Panc1 (cell line): ENCODE measurements at regions not wholly inside any gene's neighbourhood (a gene's known extent, or its start where the extent isn't known, plus 50 kb on each side); places are given as distances from the start of the nearest gene placed in this dataset.

Source experiments
- ATAC-seq: fragments of 200-7000 bp; cut with Tn5 transposase; 2 replicates; pipeline ENCODE4 v1.9.1; 2020; ENCODE audit warnings: mild to moderate bottlenecking, moderate library complexity
- BruUV-seq: library from RNA; stranded (reverse); fragments of 400-500 nt; replicated peaks from 2 replicates; lab custom pipeline; 2021; lab: Mats Ljungman, UMichigan
- CTCF ChIA-PET: fragments of 300-600 bp; sonication (Branson Sonifier 250); formaldehyde crosslinking; loops from one replicate; lab custom pipeline; 2022; ENCODE audit warnings: antibody characterized with exemption; lab: Charles Lee
- POLR2A ChIA-PET: fragments of 300-600 bp; sonication (Branson Sonifier 250); formaldehyde crosslinking; loops from one replicate; lab custom pipeline; 2022; ENCODE audit warnings: antibody characterized with exemption; lab: Charles Lee
- DNase-seq: peaks from one replicate; pipeline ENCODE4 v3.0.0-alpha.2; 2010; ENCODE audit warnings: low read depth, low spot score
- H3K27ac ChIP-seq: 2 replicates; pipeline ENCODE4 v1.5.1; 2011; ENCODE audit warnings: mild to moderate bottlenecking, low read length, inconsistent platforms
- H3K27me3 ChIP-seq: fragments of 200-500 bp; sonication (Bioruptor generic); 2 replicates; pipeline ENCODE4 v1.6.0; 2014; ENCODE audit warnings: low read length, inconsistent platforms; ENCODE audit not compliant: control insufficient read depth, insufficient read depth
- H3K36me3 ChIP-seq: fragments of 200-500 bp; sonication (Bioruptor generic); 2 replicates; pipeline ENCODE4 v1.5.1; 2014; ENCODE audit warnings: inconsistent platforms, mild to moderate bottlenecking, low read length, moderate library complexity; ENCODE audit not compliant: control insufficient read depth, insufficient read depth
- H3K4me1 ChIP-seq: 2 replicates; pipeline ENCODE4 v1.5.1; 2011; ENCODE audit warnings: inconsistent platforms, mild to moderate bottlenecking, low read length, moderate library complexity; ENCODE audit not compliant: control insufficient read depth, insufficient read depth
- H3K4me3 ChIP-seq, 2 experiments: 2 replicates each; pipeline ENCODE4 v1.5.1; 2011 to 2012; ENCODE audit warnings: low read depth in 2 of 2, low read length in 2 of 2, mild to moderate bottlenecking in 2 of 2, inconsistent platforms in 1 of 2, moderate library complexity in 1 of 2
- H3K9me3 ChIP-seq: fragments of 200-500 bp; sonication (Bioruptor generic); 2 replicates; pipeline ENCODE4 v1.5.1; 2014; ENCODE audit warnings: low read depth, mild to moderate bottlenecking, inconsistent platforms, low read length, moderate library complexity; ENCODE audit not compliant: control insufficient read depth, insufficient read depth
- CTCF ChIP-seq: fragments of 450-650 bp; IDR thresholded peaks from 2 replicates; pipeline ENCODE4 v1.5.1; 2017; ENCODE audit warnings: mild to moderate bottlenecking
- REST ChIP-seq, 2 experiments: IDR thresholded peaks; 2 replicates each; pipeline ENCODE4 v1.6.1; 2011 to 2012; ENCODE audit warnings: low read depth in 2 of 2, control low read depth in 1 of 2, low read length in 1 of 2, mild to moderate bottlenecking in 1 of 2, moderate library complexity in 1 of 2; ENCODE audit not compliant: insufficient read depth in 1 of 2
- SIN3A ChIP-seq: IDR thresholded peaks from 2 replicates; pipeline ENCODE4 v1.6.1; 2012; ENCODE audit warnings: low read depth, mild to moderate bottlenecking, low read length, moderate library complexity, borderline replicate concordance; ENCODE audit not compliant: insufficient read depth
- TCF7L2 ChIP-seq: IDR thresholded peaks from 2 replicates; pipeline ENCODE4 v1.6.1; 2011; ENCODE audit warnings: mild to moderate bottlenecking, low read depth, low read length, inconsistent platforms
- in situ Hi-C: cut with HindIII; loops from 2 replicates; pipeline ENCODE4 v1.10.0; 2016; ENCODE audit warnings: low sequenced_read_pairs, low pct_unique_long_range_greater_than_20kb
- intact Hi-C: fragments of 100-400 bp; cut with micrococcal nuclease; formaldehyde crosslinking; loops from one replicate; pipeline ENCODE4 v1.10.0; 2022; ENCODE audit not compliant: unreplicated experiment

GRCh38 chr12:61750604-61751003 lies 509.6 kb upstream of the USP15 start:
- H3K27me3 ChIP-seq = no peaks in the 10 kb centered on the region
- no peak overlapping the region for H3K27ac ChIP-seq
- H3K4me1 ChIP-seq = no peaks in the 10 kb centered on the region
- no TSS peak for BruUV-seq
- ChIA-PET CTCF (interaction anchor here (0.6 kb wide), 1 partner anchor 393 kb away, joined by 3 read pairs; no protein-coding TSS in a partner anchor), POLR2A (no interaction called here)
- no peaks in the 10 kb centered on the region for H3K36me3 ChIP-seq
- DNase-seq (no peak), ATAC-seq (no peak)
- in situ Hi-C loops = no loop called here
- H3K9me3 ChIP-seq = no peaks in the 10 kb centered on the region
- intact Hi-C loops = no loop called here
- no peak overlapping the region for H3K4me3 ChIP-seq
- TF ChIP-seq SIN3A = no peak
- TF ChIP-seq TCF7L2 = no peak

- no peaks in the 10 kb centered on the region for H3K27me3 ChIP-seq
- in situ Hi-C loops = no loop called here
- no peaks in the 10 kb centered on the region for H3K36me3 ChIP-seq
- H3K27ac ChIP-seq = no peak overlapping the region
- ChIA-PET CTCF (no interaction called here), POLR2A (no interaction called here)
- ATAC-seq (no peak), DNase-seq (no peak)
- BruUV-seq = no TSS peak
- H3K4me3 ChIP-seq = no peak overlapping the region
- intact Hi-C loops = no loop called here
- H3K9me3 ChIP-seq = no peaks in the 10 kb centered on the region; the same call in 1 of the 2 replicates
- H3K4me1 ChIP-seq = no peaks in the 10 kb centered on the region
- no peak for TF ChIP-seq SIN3A
Observed at GRCh38 chr12:61754214-61754613, 506.0 kb upstream of the USP15 start.

GRCh38 chr12:61757831-61758505 lies 502.2 kb upstream of the USP15 start:
- TF ChIP-seq TCF7L2 = no peak
- TF ChIP-seq SIN3A = no peak
- TF ChIP-seq CTCF = no peak
- TF ChIP-seq REST (IDR thresholded peaks at IDR 0.05; ENCODE audit: insufficient read depth in 1 of 2, low read depth in 2 of 2, low read length in 1 of 2) = no peak
- in situ Hi-C loops = no loop called here
- intact Hi-C loops = no loop called here
- BruUV-seq = no TSS peak
- DNase-seq (no peak), ATAC-seq (no peak)
- POLR2A ChIA-PET = no interaction called here
- no peaks in the 10 kb centered on the region for H3K4me1 ChIP-seq
- no peaks in the 10 kb centered on the region for H3K36me3 ChIP-seq
- H3K27ac ChIP-seq = no peak overlapping the region
- no peaks in the 10 kb centered on the region; the same call in 1 of the 2 replicates for H3K9me3 ChIP-seq
- CTCF ChIA-PET = no interaction called here
- H3K4me3 ChIP-seq = no peak overlapping the region
- H3K27me3 ChIP-seq = no peaks in the 10 kb centered on the region
